ENCODE measurements at regions not wholly inside any gene's neighbourhood (a gene's known extent, or its start where the extent isn't known, plus 50 kb on each side); places are given as distances from the start of the nearest gene placed in this dataset.

DNA sequence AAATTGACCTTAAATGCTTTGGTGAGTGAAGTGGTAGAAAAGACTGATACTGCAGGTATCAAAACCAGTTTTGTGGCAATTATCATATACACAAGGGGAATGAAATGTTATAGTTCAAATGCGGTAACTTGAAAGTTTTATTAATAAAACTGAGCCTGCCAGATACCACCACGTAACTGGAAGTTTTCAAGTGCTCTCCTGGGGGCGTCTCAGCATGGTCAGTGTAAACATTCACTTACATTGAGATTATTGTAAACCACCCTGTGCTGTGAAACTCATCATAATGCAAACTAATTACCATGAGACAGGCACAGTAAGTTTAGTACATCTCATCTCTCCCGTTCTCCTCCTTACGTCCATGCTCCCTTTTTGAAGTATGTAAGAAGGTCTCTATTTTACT lies 280.7 kb upstream of the FAR2 start:
- TF ChIP-seq POLR2A (IDR thresholded peaks at IDR 0.05): no peak
- TF ChIP-seq POLR2AphosphoS5 (IDR thresholded peaks at IDR 0.05): no peak

All from prostate gland (tissue), 1 donor.